ENCODE measurements at regions not wholly inside any gene's neighbourhood (a gene's known extent, or its start where the extent isn't known, plus 50 kb on each side); places are given as distances from the start of the nearest gene placed in this dataset.

- no peaks in the 10 kb centered on the region for H3K9me3 ChIP-seq (replicated peaks)
- no peaks in the 10 kb centered on the region for H3K36me3 ChIP-seq
- no peak for DNase-seq
- no peak overlapping the region for H3K4me3 ChIP-seq
- no peaks in the 10 kb centered on the region for H3K4me1 ChIP-seq
- no peak overlapping the region for H3K27ac ChIP-seq
- no peaks in the 10 kb centered on the region for H3K27me3 ChIP-seq
Observed at GRCh38 chr6:72519871-72520270, 102.0 kb upstream of the KCNQ5 start.

GRCh38 chr6:72521684-72522083 is 100.2 kb upstream of the KCNQ5 start:
- Histone ChIP-seq H3K36me3 (no peaks in the 10 kb centered on the region), H3K4me1 (no peaks in the 10 kb centered on the region), H3K9me3 (replicated peaks) (no peaks in the 10 kb centered on the region), H3K27me3 (no peaks in the 10 kb centered on the region), H3K27ac (no peak overlapping the region), H3K4me3 (no peak overlapping the region)
- no peak for DNase-seq

- no peaks in the 10 kb centered on the region for H3K4me1 ChIP-seq
- no peak for DNase-seq
- no peaks in the 10 kb centered on the region for H3K27me3 ChIP-seq
- H3K9me3 ChIP-seq (replicated peaks), result no peaks in the 10 kb centered on the region
- no peak overlapping the region for H3K4me3 ChIP-seq
- H3K27ac ChIP-seq, result no peak overlapping the region
- H3K36me3 ChIP-seq, result no peaks in the 10 kb centered on the region
Observed at GRCh38 chr6:72522735-72523141, 99.1 kb upstream of the KCNQ5 start.

- no peak for DNase-seq
- H3K4me3 ChIP-seq, result no peak overlapping the region
- no peaks in the 10 kb centered on the region for H3K27me3 ChIP-seq
- no peaks in the 10 kb centered on the region for H3K36me3 ChIP-seq
- no peak overlapping the region for H3K27ac ChIP-seq
- H3K9me3 ChIP-seq (replicated peaks), result no peaks in the 10 kb centered on the region
- no peaks in the 10 kb centered on the region for H3K4me1 ChIP-seq
Observed at GRCh38 chr6:72524011-72524645, 97.7 kb upstream of the KCNQ5 start.

- Histone ChIP-seq H3K36me3 (no peaks in the 10 kb centered on the region), H3K27ac (no peak overlapping the region), H3K9me3 (replicated peaks) (no peaks in the 10 kb centered on the region), H3K4me3 (no peak overlapping the region), H3K27me3 (no peaks in the 10 kb centered on the region), H3K4me1 (no peaks in the 10 kb centered on the region)
- peak in 1 of 2 experiments; percentile 19 for DNase-seq
Observed at GRCh38 chr6:72525821-72526510, 95.9 kb upstream of the KCNQ5 start.

GRCh38 chr6:72530152-72530551 is 91.7 kb upstream of the KCNQ5 start:
- Histone ChIP-seq H3K9me3 (replicated peaks) (no peaks in the 10 kb centered on the region), H3K27me3 (no peaks in the 10 kb centered on the region), H3K27ac (no peak overlapping the region), H3K36me3 (no peaks in the 10 kb centered on the region), H3K4me1 (no peaks in the 10 kb centered on the region), H3K4me3 (no peak overlapping the region)
- no peak for DNase-seq

GRCh38 chr6:72530750-72531149 is 91.1 kb upstream of the KCNQ5 start:
- no peak overlapping the region for H3K27ac ChIP-seq
- DNase-seq, result no peak
- H3K4me3 ChIP-seq, result no peak overlapping the region
- no peaks in the 10 kb centered on the region for H3K9me3 ChIP-seq (replicated peaks)
- no peaks in the 10 kb centered on the region for H3K27me3 ChIP-seq
- H3K4me1 ChIP-seq, result no peaks in the 10 kb centered on the region
- H3K36me3 ChIP-seq, result no peaks in the 10 kb centered on the region

- no peaks in the 10 kb centered on the region for H3K36me3 ChIP-seq
- H3K4me3 ChIP-seq, result no peak overlapping the region
- H3K27me3 ChIP-seq, result no peaks in the 10 kb centered on the region
- H3K4me1 ChIP-seq, result no peaks in the 10 kb centered on the region
- no peaks in the 10 kb centered on the region for H3K9me3 ChIP-seq (replicated peaks)
- H3K27ac ChIP-seq, result no peak overlapping the region
- no peak for DNase-seq
Observed at GRCh38 chr6:72533606-72534005, 88.3 kb upstream of the KCNQ5 start.

- H3K9me3 ChIP-seq (replicated peaks), result no peaks in the 10 kb centered on the region
- H3K4me3 ChIP-seq, result no peak overlapping the region
- no peak for DNase-seq
- H3K27me3 ChIP-seq, result no peaks in the 10 kb centered on the region
- no peaks in the 10 kb centered on the region for H3K36me3 ChIP-seq
- no peaks in the 10 kb centered on the region for H3K4me1 ChIP-seq
- no peak overlapping the region for H3K27ac ChIP-seq
Observed at GRCh38 chr6:72534236-72534635, 87.6 kb upstream of the KCNQ5 start.

- Histone ChIP-seq H3K9me3 (replicated peaks) (no peaks in the 10 kb centered on the region), H3K4me1 (no peaks in the 10 kb centered on the region), H3K27ac (no peak overlapping the region), H3K36me3 (no peaks in the 10 kb centered on the region), H3K4me3 (no peak overlapping the region), H3K27me3 (no peaks in the 10 kb centered on the region)
- DNase-seq, result no peak
Observed at GRCh38 chr6:72535124-72535523, 86.7 kb upstream of the KCNQ5 start.

GRCh38 chr6:72547020-72547419 is 74.8 kb upstream of the KCNQ5 start:
- H3K4me3 ChIP-seq, result no peak overlapping the region
- DNase-seq, result no peak
- H3K27me3 ChIP-seq, result no peaks in the 10 kb centered on the region
- no peaks in the 10 kb centered on the region for H3K9me3 ChIP-seq (replicated peaks)
- no peaks in the 10 kb centered on the region for H3K36me3 ChIP-seq
- no peak overlapping the region for H3K27ac ChIP-seq
- no peaks in the 10 kb centered on the region for H3K4me1 ChIP-seq

GRCh38 chr6:72551470-72551869 is 70.4 kb upstream of the KCNQ5 start:
- H3K9me3 ChIP-seq (replicated peaks), result no peaks in the 10 kb centered on the region
- DNase-seq, result no peak
- H3K36me3 ChIP-seq, result no peaks in the 10 kb centered on the region
- no peaks in the 10 kb centered on the region for H3K27me3 ChIP-seq
- no peak overlapping the region for H3K4me3 ChIP-seq
- H3K27ac ChIP-seq, result no peak overlapping the region
- peaks cover 16% of the 10 kb centered on the region; the same call in 1 of the 2 replicates for H3K4me1 ChIP-seq

- DNase-seq, result peak; percentile 15 to 34
- H3K4me1 ChIP-seq, result peaks cover 16% of the 10 kb centered on the region; the same call in 1 of the 2 replicates
- peak overlapping the region; percentile 47 for H3K27ac ChIP-seq
- H3K9me3 ChIP-seq (replicated peaks), result no peaks in the 10 kb centered on the region
- peak overlapping the region; percentile 8; the same call in 1 of the 2 replicates for H3K4me3 ChIP-seq
- no peaks in the 10 kb centered on the region for H3K36me3 ChIP-seq
- H3K27me3 ChIP-seq, result no peaks in the 10 kb centered on the region
Observed at GRCh38 chr6:72552938-72553337, 68.9 kb upstream of the KCNQ5 start.

- Histone ChIP-seq H3K9me3 (replicated peaks) (no peaks in the 10 kb centered on the region), H3K4me1 (peaks cover 16% of the 10 kb centered on the region; the same call in 1 of the 2 replicates), H3K36me3 (no peaks in the 10 kb centered on the region), H3K27ac (peak overlapping the region; percentile 47), H3K4me3 (peak overlapping the region; percentile 8; the same call in 1 of the 2 replicates), H3K27me3 (no peaks in the 10 kb centered on the region)
- DNase-seq, result peak; percentile 6 to 41
Observed at GRCh38 chr6:72553531-72554511, 68.0 kb upstream of the KCNQ5 start.

- Histone ChIP-seq H3K9me3 (replicated peaks) (no peaks in the 10 kb centered on the region), H3K36me3 (no peaks in the 10 kb centered on the region), H3K27me3 (no peaks in the 10 kb centered on the region), H3K4me1 (peaks cover 16% of the 10 kb centered on the region; the same call in 1 of the 2 replicates), H3K27ac (no peak overlapping the region), H3K4me3 (no peak overlapping the region)
- no peak for DNase-seq
Observed at GRCh38 chr6:72554761-72555221, 67.1 kb upstream of the KCNQ5 start.

Data from SJCRH30 (cell line).